GM23338 (cell line): ENCODE measurements at regions not wholly inside any gene's neighbourhood (a gene's known extent, or its start where the extent isn't known, plus 50 kb on each side); places are given as distances from the start of the nearest gene placed in this dataset.

Experiments
- ATAC-seq: fragments of 200-7000 bp; cut with Tn5 transposase; 3 replicates; pipeline ENCODE4 v1.9.1; 2020
- DNase-seq: peaks from one replicate; pipeline ENCODE4 v3.0.0-alpha.2; 2015; ENCODE audit warnings: low spot score
- H2AFZ ChIP-seq: fragments of 200-600 bp; sonication (generic); 2 replicates; pipeline ENCODE4 v1.8.0; 2016; ENCODE audit warnings: antibody characterized with exemption, mild to moderate bottlenecking, moderate library complexity
- H3F3A ChIP-seq: fragments of 200-600 bp; sonication (generic); replicated peaks from 2 replicates; pipeline ENCODE4 v1.8.0; 2017; ENCODE audit warnings: antibody characterized with exemption, mixed run types, low read depth
- H3K27ac ChIP-seq: fragments of 200-600 bp; sonication (generic); 2 replicates; pipeline ENCODE4 v1.6.1; 2016; ENCODE audit warnings: low read depth
- H3K27me3 ChIP-seq: fragments of 200-600 bp; sonication (generic); 2 replicates; pipeline ENCODE4 v1.8.0; 2016; ENCODE audit warnings: mild to moderate bottlenecking, mixed run types, moderate library complexity; ENCODE audit not compliant: insufficient read depth
- H3K36me3 ChIP-seq: fragments of 200-600 bp; sonication (generic); 2 replicates; pipeline ENCODE4 v1.8.0; 2016; ENCODE audit warnings: mild to moderate bottlenecking; ENCODE audit not compliant: insufficient read depth
- H3K4me1 ChIP-seq: fragments of 200-600 bp; sonication (generic); 2 replicates; pipeline ENCODE4 v1.8.0; 2016; ENCODE audit warnings: mild to moderate bottlenecking, moderate library complexity; ENCODE audit not compliant: insufficient read depth
- H3K4me2 ChIP-seq: fragments of 200-600 bp; sonication (generic); 2 replicates; pipeline ENCODE4 v1.7.1; 2017; ENCODE audit warnings: mixed run types
- H3K4me3 ChIP-seq: fragments of 200-600 bp; sonication (generic); 2 replicates; pipeline ENCODE4 v1.6.1; 2016; ENCODE audit warnings: mixed run types
- H3K79me2 ChIP-seq: fragments of 200-600 bp; sonication (generic); replicated peaks from 2 replicates; pipeline ENCODE4 v1.8.0; 2017; ENCODE audit warnings: mild to moderate bottlenecking; ENCODE audit not compliant: insufficient read depth
- H3K9me2 ChIP-seq: fragments of 200-600 bp; sonication (generic); 2 replicates; pipeline ENCODE4 v1.8.0; 2017; ENCODE audit not compliant: insufficient read depth
- H4K20me1 ChIP-seq: fragments of 200-600 bp; sonication (generic); replicated peaks from 2 replicates; pipeline ENCODE4 v1.8.0; 2017; ENCODE audit warnings: mild to moderate bottlenecking; ENCODE audit not compliant: insufficient read depth
- H3K27ac Mint-ChIP-seq: 2 replicates; pipeline ENCODE4 v1.8.0; 2020; ENCODE audit warnings: inconsistent platforms, mild to moderate bottlenecking, moderate library complexity, mixed read lengths
- H3K27me3 Mint-ChIP-seq: 3 replicates; pipeline ENCODE4 v1.8.0; 2022; ENCODE audit warnings: low read depth, mild to moderate bottlenecking, moderate library complexity, mixed read lengths, inconsistent platforms; ENCODE audit not compliant: insufficient read depth, poor library complexity
- H3K36me3 Mint-ChIP-seq: 3 replicates; pipeline ENCODE4 v1.8.0; 2021; ENCODE audit warnings: low read depth, mild to moderate bottlenecking, inconsistent platforms, moderate library complexity, mixed read lengths
- H3K4me1 Mint-ChIP-seq: 3 replicates; pipeline ENCODE4 v1.8.0; 2020; ENCODE audit warnings: mild to moderate bottlenecking, inconsistent platforms, mixed read lengths
- H3K4me3 Mint-ChIP-seq: 3 replicates; pipeline ENCODE4 v1.8.0; 2021; ENCODE audit warnings: moderate library complexity, mild to moderate bottlenecking, inconsistent platforms, mixed read lengths
- H3K9me3 Mint-ChIP-seq: 3 replicates; pipeline ENCODE4 v1.8.0; 2020; ENCODE audit warnings: moderate library complexity, mild to moderate bottlenecking, inconsistent platforms, mixed read lengths
- CREB1 ChIP-seq: fragments of 250-450 bp; sonication (Bioruptor Pico); IDR thresholded peaks from 2 replicates; pipeline ENCODE4 v1.5.0; 2020; ENCODE audit warnings: low read depth, mild to moderate bottlenecking, moderate library complexity
- EZH2 ChIP-seq: fragments of 200-600 bp; sonication (generic); IDR thresholded peaks from one replicate; pipeline ENCODE4 v1.8.0; 2017; ENCODE audit warnings: antibody characterized with exemption, mild to moderate bottlenecking, low read depth; ENCODE audit not compliant: unreplicated experiment
- NANOG ChIP-seq: IDR thresholded peaks from 2 replicates; pipeline ENCODE4 v1.6.1; 2016; ENCODE audit warnings: antibody characterized with exemption, borderline replicate concordance
- POLR2AphosphoS5 ChIP-seq: IDR thresholded peaks from 2 replicates; pipeline ENCODE4 v1.6.1; 2016; ENCODE audit warnings: antibody characterized with exemption, low read depth
- STAT1 ChIP-seq: IDR thresholded peaks from one replicate; pipeline ENCODE4 v1.6.1; 2016; ENCODE audit warnings: antibody characterized with exemption; ENCODE audit not compliant: unreplicated experiment
- ZNF114 ChIP-seq: fragments of 250-450 bp; sonication (Bioruptor Pico); IDR thresholded peaks from 2 replicates; pipeline ENCODE4 v1.5.0; 2020; ENCODE audit warnings: mild to moderate bottlenecking, moderate library complexity
- TF ChIP-seq, protein P1 (sequence below): IDR thresholded peaks from 2 replicates; pipeline ENCODE4 v1.6.1; 2016; ENCODE audit warnings: antibody characterized with exemption
- TF ChIP-seq, protein P2 (sequence below): IDR thresholded peaks from one replicate; pipeline ENCODE4 v1.6.1; 2018; ENCODE audit warnings: antibody characterized with exemption; ENCODE audit not compliant: unreplicated experiment

DNA sequence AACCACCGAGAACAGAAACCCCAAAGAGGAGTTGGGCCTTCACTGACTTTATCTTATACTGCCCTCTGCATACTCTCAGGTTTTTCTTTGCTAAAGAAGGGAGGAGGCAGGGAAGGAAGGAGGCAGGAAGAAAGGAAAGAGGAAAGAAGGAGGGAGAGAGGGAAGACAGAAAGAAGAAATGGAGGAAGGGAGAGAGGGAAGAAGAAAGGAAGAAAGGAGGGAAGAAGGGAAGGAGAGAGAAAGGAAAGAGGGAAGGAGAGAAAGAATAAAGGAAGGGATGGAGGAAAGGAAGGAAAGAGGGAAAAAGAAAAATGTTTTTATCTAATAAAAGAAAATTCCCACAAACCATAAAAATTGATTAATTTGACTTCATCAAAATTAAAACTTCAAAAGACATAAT lies 294.6 kb downstream of the PTTG2 start:
- Histone ChIP-seq H3K79me2 (no peaks in the 10 kb centered on the region), H3K4me1 (no peaks in the 10 kb centered on the region), H3K27ac (no peak overlapping the region), H3K4me3 (no peak overlapping the region), H3K4me2 (no peak overlapping the region), H4K20me1 (no peaks in the 10 kb centered on the region), H3K36me3 (peaks cover 16% of the 10 kb centered on the region), H3F3A (no peaks in the 10 kb centered on the region), H3K9me2 (no peaks in the 10 kb centered on the region), H3K27me3 (no peaks in the 10 kb centered on the region), H2AFZ (no peak overlapping the region)
- TF ChIP-seq CREB1: no peak
- ATAC-seq (no peak), DNase-seq (no peak)
- Mint-ChIP-seq H3K36me3 (peaks cover 14% of the 10 kb centered on the region), H3K27me3 (no peaks in the 10 kb centered on the region), H3K27ac (no peak overlapping the region), H3K4me3 (no peak overlapping the region), H3K4me1 (peaks cover 2% of the 10 kb centered on the region; the same call in 2 of the 3 replicates), H3K9me3 (peaks cover 33% of the 10 kb centered on the region)

DNA sequence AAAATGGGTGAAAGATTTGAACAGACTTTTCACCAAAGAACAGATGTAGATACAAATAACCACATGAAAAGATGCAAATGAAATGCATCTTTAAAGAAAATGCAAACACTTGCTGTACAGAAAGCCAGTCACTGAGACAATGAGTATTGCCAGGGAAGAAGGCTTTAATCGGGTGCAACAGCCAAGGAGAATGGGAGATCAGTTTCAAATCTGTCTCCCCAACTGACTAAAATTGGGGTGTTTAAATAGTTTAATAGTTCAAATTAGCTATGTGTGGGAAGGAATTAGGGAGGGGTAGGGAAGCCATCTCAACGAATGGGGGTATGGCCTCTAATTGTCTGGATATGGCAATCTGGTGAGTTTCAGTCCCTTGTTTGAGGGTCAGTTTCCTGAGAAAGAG lies 295.4 kb downstream of the PTTG2 start:
- Mint-ChIP-seq H3K27me3 (no peaks in the 10 kb centered on the region), H3K9me3 (peaks cover 28% of the 10 kb centered on the region), H3K36me3 (peaks cover 14% of the 10 kb centered on the region), H3K4me1 (peaks cover 5% of the 10 kb centered on the region), H3K4me3 (no peak overlapping the region), H3K27ac (no peak overlapping the region)
- Histone ChIP-seq H3K4me1 (no peaks in the 10 kb centered on the region), H3K4me2 (no peak overlapping the region), H3K4me3 (no peak overlapping the region), H3K9me2 (no peaks in the 10 kb centered on the region), H2AFZ (no peak overlapping the region), H3K27me3 (no peaks in the 10 kb centered on the region), H3K79me2 (no peaks in the 10 kb centered on the region), H4K20me1 (no peaks in the 10 kb centered on the region), H3F3A (no peaks in the 10 kb centered on the region), H3K36me3 (peaks cover 16% of the 10 kb centered on the region), H3K27ac (no peak overlapping the region)
- TF ChIP-seq, protein P1, sequence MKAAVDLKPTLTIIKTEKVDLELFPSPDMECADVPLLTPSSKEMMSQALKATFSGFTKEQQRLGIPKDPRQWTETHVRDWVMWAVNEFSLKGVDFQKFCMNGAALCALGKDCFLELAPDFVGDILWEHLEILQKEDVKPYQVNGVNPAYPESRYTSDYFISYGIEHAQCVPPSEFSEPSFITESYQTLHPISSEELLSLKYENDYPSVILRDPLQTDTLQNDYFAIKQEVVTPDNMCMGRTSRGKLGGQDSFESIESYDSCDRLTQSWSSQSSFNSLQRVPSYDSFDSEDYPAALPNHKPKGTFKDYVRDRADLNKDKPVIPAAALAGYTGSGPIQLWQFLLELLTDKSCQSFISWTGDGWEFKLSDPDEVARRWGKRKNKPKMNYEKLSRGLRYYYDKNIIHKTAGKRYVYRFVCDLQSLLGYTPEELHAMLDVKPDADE: no peak
- TF ChIP-seq NANOG (no peak), POLR2AphosphoS5 (no peak), STAT1 (no peak), EZH2 (no peak)
- DNase-seq (no peak), ATAC-seq (no peak)

DNA sequence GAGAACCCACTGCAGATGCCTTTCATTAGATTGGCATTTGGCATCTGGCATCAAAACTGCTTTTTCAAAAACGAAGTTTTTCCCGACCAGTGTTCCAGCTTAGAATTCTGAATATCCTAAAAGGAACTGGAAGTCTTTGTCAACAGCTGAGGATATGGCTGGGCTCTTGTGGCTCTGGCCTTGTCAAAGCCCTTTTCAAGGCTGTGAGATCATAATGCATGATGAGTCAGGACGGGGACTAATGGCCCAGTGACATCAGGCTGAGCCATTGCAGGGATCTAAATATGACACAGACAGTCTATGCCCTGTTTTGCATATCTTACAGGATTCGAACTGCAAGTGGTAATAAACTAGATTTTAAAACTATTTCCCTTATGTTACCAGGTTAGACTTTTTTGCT lies 306.4 kb downstream of the PTTG2 start:
- Histone ChIP-seq H3K4me1 (no peaks in the 10 kb centered on the region), H3K27ac (no peak overlapping the region), H3F3A (no peaks in the 10 kb centered on the region), H3K4me2 (no peak overlapping the region), H4K20me1 (no peaks in the 10 kb centered on the region), H3K27me3 (no peaks in the 10 kb centered on the region), H3K9me2 (0 out of 2 replicates have a peak, but pooled peaks cover 8% of the 10 kb centered on the region), H3K36me3 (no peaks in the 10 kb centered on the region), H3K79me2 (no peaks in the 10 kb centered on the region), H3K4me3 (no peak overlapping the region), H2AFZ (0 out of 2 replicates have a peak overlapping the region, but pooled peaks have one; percentile 14)
- Mint-ChIP-seq H3K27me3 (peaks cover 2% of the 10 kb centered on the region), H3K36me3 (no peaks in the 10 kb centered on the region), H3K4me3 (no peak overlapping the region), H3K4me1 (no peaks in the 10 kb centered on the region), H3K9me3 (no peaks in the 10 kb centered on the region; the same call in 2 of the 3 replicates), H3K27ac (no peak overlapping the region)
- ATAC-seq: no peak
- no peak for DNase-seq
- TF ChIP-seq POLR2AphosphoS5 (no peak), EZH2 (no peak), ZNF114 (CRISPR knock-in tag) (no peak)
- TF ChIP-seq, protein P2, sequence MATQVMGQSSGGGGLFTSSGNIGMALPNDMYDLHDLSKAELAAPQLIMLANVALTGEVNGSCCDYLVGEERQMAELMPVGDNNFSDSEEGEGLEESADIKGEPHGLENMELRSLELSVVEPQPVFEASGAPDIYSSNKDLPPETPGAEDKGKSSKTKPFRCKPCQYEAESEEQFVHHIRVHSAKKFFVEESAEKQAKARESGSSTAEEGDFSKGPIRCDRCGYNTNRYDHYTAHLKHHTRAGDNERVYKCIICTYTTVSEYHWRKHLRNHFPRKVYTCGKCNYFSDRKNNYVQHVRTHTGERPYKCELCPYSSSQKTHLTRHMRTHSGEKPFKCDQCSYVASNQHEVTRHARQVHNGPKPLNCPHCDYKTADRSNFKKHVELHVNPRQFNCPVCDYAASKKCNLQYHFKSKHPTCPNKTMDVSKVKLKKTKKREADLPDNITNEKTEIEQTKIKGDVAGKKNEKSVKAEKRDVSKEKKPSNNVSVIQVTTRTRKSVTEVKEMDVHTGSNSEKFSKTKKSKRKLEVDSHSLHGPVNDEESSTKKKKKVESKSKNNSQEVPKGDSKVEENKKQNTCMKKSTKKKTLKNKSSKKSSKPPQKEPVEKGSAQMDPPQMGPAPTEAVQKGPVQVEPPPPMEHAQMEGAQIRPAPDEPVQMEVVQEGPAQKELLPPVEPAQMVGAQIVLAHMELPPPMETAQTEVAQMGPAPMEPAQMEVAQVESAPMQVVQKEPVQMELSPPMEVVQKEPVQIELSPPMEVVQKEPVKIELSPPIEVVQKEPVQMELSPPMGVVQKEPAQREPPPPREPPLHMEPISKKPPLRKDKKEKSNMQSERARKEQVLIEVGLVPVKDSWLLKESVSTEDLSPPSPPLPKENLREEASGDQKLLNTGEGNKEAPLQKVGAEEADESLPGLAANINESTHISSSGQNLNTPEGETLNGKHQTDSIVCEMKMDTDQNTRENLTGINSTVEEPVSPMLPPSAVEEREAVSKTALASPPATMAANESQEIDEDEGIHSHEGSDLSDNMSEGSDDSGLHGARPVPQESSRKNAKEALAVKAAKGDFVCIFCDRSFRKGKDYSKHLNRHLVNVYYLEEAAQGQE: no peak
